HL-60 (cell line): ENCODE measurements at regions not wholly inside any gene's neighbourhood (a gene's known extent, or its start where the extent isn't known, plus 50 kb on each side); places are given as distances from the start of the nearest gene placed in this dataset.

Experiments
- GABPA ChIP-seq: IDR thresholded peaks from 2 replicates; pipeline ENCODE4 v1.6.1; 2012; ENCODE audit warnings: low read depth
- POLR2AphosphoS5 ChIP-seq: IDR thresholded peaks from 2 replicates; pipeline ENCODE4 v1.6.1; 2012; ENCODE audit warnings: low read depth
- SPI1 ChIP-seq: IDR thresholded peaks from 2 replicates; pipeline ENCODE4 v1.6.1; 2012; ENCODE audit warnings: low read depth, mild to moderate bottlenecking, borderline replicate concordance
- TF ChIP-seq, protein P1 (sequence below): IDR thresholded peaks from one replicate; pipeline ENCODE4 v1.5.1; 2011; ENCODE audit warnings: low read length, control low read depth, inconsistent platforms; ENCODE audit not compliant: insufficient read depth
- TF ChIP-seq, protein P2 (sequence below): IDR thresholded peaks from 2 replicates; pipeline ENCODE4 v1.6.1; 2012; ENCODE audit warnings: low read depth; ENCODE audit not compliant: insufficient replicate concordance

DNA sequence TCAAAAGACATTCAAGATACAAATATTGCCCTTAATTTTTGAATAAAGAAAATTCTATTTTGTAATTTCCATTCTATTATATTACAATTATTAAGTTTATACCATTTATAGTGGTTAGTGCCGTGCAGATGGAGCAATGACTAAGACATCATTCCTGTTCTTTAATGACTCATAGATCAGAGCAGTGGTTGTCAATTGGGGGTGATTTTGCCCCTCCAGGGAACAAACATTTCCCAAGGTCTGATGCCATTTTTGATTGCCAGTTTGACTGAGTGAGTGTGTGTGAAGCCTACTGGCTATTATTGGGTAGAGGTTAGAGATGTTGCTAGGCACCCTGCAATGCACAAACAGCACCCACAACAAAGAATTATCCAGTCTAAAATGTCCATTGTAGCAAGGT is 97.9 kb upstream of the DDIT4L start:
- TF ChIP-seq, protein P1, sequence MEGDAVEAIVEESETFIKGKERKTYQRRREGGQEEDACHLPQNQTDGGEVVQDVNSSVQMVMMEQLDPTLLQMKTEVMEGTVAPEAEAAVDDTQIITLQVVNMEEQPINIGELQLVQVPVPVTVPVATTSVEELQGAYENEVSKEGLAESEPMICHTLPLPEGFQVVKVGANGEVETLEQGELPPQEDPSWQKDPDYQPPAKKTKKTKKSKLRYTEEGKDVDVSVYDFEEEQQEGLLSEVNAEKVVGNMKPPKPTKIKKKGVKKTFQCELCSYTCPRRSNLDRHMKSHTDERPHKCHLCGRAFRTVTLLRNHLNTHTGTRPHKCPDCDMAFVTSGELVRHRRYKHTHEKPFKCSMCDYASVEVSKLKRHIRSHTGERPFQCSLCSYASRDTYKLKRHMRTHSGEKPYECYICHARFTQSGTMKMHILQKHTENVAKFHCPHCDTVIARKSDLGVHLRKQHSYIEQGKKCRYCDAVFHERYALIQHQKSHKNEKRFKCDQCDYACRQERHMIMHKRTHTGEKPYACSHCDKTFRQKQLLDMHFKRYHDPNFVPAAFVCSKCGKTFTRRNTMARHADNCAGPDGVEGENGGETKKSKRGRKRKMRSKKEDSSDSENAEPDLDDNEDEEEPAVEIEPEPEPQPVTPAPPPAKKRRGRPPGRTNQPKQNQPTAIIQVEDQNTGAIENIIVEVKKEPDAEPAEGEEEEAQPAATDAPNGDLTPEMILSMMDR = no peak
- TF ChIP-seq POLR2AphosphoS5 = no peak
- no peak for TF ChIP-seq GABPA
- TF ChIP-seq, protein P2, sequence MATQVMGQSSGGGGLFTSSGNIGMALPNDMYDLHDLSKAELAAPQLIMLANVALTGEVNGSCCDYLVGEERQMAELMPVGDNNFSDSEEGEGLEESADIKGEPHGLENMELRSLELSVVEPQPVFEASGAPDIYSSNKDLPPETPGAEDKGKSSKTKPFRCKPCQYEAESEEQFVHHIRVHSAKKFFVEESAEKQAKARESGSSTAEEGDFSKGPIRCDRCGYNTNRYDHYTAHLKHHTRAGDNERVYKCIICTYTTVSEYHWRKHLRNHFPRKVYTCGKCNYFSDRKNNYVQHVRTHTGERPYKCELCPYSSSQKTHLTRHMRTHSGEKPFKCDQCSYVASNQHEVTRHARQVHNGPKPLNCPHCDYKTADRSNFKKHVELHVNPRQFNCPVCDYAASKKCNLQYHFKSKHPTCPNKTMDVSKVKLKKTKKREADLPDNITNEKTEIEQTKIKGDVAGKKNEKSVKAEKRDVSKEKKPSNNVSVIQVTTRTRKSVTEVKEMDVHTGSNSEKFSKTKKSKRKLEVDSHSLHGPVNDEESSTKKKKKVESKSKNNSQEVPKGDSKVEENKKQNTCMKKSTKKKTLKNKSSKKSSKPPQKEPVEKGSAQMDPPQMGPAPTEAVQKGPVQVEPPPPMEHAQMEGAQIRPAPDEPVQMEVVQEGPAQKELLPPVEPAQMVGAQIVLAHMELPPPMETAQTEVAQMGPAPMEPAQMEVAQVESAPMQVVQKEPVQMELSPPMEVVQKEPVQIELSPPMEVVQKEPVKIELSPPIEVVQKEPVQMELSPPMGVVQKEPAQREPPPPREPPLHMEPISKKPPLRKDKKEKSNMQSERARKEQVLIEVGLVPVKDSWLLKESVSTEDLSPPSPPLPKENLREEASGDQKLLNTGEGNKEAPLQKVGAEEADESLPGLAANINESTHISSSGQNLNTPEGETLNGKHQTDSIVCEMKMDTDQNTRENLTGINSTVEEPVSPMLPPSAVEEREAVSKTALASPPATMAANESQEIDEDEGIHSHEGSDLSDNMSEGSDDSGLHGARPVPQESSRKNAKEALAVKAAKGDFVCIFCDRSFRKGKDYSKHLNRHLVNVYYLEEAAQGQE = no peak
- no peak for TF ChIP-seq SPI1
